MV-4-11 (cell line): ENCODE measurements at regions not wholly inside any gene's neighbourhood (a gene's known extent, or its start where the extent isn't known, plus 50 kb on each side); places are given as distances from the start of the nearest gene placed in this dataset.

Source experiments
- DNase-seq: peaks from one replicate; lab custom pipeline; 2025; lab: John Stamatoyannopoulos, UW

DNA sequence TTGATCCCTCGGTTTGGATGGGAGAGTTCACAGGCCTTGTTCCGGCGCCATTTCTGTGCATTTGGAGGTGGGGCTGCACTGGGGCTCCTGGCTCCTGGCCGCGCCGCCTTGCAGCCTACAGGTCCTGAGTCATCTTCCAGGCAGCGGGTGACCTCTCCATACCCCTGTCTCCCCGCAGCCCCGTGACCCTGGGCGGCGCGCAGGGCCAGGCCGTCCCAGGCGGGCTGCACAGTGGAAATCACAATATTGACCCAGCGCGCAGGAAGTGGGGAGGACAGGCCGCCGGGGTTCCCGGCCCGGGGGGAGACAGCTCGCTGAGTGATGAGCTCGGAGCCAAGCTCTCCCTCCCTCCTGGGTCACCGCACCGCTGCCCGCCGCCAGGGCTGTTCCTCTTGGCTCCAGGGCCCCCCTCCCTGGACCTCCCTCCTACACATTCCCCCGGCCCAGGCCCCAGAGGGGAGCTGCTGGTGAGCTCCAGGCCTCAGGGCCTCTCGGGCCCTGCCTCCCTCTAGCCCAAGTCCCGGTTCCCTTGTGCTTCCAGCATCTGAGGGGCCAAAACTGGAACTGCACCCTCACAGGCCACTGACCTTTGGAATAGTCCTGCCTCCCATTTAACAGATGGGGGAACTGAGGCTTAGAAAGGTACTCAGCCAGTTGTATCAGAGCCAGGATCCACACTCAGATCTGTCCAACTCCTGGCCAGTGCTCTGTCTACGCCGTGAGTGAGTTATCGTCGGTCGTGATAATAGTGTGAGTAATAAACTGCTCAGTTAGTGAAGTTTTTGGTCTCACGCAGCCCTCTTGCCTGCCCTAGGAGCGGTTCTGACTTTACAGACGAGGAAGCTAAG is 142.9 kb upstream of the WNT4 start:
- no peak for DNase-seq

DNA sequence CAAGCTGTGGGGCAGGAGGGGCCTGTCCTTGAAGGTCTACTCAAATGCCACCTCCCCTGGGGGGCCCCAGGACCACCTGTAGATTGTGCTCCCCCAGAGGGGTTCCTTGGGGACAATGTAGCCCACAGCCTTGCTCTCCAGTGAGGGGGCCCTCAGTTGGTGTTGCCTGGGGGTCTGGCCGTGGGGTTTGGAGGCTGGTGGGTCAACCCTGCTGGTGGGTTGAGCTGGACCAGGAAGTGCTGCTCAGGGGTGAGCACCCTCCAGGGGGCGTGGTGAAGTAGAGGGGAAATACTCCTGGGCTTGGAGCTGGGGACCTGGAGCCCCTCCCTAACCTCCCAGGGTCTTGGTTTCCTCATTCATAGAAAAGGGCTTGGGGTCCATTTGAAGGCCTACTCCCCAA is 143.6 kb upstream of the WNT4 start:
- no peak for DNase-seq

DNA sequence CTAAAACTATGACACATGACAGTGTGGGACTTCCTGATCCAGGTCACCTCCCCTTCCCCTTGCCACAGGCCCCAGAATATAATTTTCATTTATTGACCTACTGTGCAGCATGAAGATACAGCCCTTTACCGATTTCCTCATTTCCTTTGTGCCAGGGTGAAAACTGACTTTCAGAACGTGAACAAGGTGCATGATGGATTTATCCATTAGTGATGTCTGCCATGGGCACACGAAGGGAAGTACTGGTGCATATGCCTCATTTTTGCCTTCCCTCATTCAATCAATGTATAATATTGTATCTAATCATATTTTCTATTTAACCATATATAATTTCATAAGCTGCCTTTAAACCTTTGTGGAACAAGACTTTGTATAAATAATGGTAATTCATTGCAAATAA is 144.4 kb upstream of the WNT4 start:
- no peak for DNase-seq

DNA sequence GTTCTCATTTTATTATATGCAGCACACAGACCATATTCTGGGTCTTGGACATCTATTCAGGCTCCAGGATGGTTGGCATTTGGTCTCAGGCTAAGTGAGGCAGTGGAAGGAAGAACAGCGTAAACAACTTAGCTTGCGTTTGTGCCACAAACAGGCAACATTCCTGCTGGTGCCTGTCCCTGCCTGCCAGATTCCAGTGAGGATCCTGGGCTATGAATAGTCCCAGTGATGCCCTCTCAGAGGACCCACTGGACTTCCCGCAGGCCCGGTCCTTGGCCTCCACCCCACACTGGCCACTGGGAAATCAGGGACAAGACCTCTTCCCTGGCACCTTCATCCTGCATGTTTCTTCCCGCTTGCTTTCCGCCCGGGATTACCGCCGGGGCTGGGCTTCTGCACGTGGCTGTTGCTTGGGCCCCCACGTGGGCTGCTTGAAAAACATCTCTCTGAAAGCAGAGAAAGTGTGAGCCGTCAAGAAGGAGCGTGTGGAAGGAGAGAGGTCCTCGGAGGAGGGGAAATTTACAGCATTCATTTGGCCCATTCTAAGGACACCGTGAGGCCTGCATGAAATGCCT is 145.1 kb upstream of the WNT4 start:
- no peak for DNase-seq

DNA sequence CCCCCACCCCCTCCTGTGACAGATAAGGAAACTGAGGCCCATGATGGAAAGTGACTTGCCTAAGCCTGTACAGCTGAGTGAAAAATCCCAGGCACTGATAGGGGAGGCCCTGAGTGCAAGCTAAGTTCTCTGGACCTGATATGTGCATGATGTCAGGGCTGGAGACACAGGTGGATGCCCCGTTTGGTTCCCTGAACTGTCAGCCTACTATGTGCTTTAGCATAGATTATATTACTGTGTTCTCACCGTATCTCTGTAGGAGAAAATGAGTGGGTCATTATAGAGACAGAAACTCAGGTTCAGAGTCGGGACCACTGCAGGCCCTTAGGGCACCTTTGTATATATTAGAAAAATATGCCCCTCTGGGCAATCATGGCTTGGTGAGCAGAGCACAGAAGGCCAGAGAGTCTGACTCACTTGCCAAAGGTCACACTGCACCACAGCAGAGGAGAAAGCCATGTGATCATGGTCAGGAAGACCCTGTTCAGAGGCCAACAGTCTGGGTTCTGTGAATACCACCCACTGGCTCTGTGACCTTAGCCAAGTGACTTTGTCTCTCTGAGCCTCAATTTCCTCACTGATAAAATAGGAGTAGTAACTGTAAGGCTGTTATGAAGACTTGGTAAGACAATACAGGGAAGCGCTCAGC is 145.8 kb upstream of the WNT4 start:
- DNase-seq: no peak

DNA sequence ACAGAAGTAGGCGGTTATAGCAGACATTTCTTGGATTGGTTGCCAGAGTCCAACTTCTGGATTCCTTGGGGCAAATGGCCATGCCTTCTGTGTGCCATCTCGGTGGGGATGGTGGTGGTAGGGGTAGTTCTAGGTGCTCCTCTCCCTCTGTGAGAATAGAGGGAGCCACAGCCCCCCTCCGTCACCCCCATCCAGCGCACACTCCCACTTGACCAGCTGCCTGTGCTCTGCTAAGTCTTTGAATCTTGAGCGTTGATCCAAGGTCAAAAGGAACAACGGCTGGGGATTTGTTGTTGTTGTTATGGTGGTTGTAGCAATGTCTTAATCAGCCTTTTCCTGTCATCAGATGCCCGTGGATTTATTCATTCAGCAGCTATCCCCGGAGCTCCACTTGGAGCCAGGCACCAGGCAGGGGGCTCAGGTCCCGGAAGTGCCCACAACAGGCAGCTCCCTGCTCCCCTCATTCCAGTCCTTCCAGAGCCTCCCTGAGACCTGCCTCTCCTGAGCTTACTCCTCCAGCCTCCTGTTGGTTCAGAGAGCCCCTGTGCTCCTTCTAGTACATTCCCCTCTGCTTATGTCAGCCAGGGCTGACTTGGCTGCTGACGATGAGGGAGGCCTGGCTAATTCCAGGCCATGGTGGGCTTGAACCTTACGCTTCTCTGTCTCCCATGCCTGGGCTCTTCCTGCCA is 146.6 kb upstream of the WNT4 start:
- no peak for DNase-seq

DNA sequence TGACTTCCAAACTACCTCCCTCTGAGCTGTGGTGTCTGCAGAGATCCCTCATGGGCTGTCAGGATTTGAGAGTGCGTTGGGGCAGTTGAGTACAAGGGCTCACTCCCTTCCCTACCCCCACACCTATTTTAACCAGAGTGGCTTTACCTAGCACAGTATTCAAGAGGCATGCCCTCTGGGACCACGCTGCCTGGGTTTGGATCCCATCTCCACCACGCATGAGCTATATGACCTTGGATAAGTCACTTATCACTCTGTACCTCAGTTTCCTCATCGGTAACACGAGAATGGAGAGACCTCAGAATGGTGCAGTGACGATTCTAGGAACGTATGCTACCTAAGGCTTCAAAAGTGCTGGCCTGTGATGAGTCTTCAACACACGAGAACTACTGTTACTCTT is 147.3 kb upstream of the WNT4 start:
- no peak for DNase-seq

DNA sequence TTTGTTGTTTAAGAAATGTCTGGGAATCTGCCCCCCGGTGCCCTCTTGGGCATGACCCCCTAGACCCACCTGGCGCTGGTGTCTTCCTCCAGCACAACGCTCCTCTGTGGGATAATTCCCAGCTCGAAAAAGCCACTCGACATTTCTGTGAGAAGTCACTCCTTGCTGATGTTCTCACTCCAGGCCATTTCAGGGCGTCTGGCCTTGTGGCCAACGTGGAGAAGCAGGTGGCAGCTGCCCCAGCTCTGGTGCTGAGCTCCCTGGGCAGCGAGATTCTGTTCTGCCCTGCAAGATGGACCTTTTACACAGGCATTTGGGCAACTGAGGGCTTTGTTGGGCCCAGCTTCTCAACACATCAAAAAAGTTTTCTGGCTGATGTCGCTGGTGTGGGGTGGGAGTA is 147.7 kb upstream of the WNT4 start:
- DNase-seq: no peak

DNA sequence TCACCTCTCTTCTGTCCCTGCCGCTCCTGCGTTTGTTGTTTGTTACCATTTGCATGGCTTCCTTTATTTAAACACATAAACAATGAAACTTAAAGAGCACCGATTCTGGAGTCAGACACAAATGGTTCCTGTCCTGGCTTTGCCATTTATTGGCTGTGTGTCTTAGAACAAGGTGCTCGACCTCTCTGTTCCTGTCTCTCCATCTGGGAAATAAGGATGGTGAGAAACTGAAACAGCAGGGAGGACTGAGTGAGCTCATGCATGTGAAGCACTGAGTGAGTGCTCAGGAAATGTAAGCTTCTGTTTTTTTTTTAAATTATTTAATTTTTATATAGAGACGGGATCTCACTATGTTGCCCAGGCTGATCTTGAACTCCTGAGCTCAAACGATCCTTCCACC is 148.2 kb upstream of the WNT4 start:
- no peak for DNase-seq

DNA sequence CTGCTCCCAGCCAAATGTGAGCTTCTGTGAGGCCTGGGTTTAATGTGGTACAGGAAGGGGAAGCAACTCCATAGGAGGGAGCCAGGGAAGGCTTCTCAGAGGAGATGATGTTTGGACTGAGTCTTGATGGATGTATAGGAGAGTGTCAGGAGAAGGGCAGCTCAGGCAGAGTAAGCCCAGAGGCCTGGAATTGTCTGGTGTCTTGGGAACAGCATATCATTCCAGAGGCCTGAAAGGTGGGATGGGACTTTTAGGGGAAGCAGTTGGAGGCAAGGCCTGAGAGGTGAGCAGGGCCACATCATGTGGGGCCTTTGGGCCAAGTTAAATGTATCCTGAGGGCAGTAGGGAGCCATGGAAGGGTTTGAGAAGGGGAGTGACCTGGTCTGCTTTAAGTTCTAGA is 148.6 kb upstream of the WNT4 start:
- no peak for DNase-seq

DNA sequence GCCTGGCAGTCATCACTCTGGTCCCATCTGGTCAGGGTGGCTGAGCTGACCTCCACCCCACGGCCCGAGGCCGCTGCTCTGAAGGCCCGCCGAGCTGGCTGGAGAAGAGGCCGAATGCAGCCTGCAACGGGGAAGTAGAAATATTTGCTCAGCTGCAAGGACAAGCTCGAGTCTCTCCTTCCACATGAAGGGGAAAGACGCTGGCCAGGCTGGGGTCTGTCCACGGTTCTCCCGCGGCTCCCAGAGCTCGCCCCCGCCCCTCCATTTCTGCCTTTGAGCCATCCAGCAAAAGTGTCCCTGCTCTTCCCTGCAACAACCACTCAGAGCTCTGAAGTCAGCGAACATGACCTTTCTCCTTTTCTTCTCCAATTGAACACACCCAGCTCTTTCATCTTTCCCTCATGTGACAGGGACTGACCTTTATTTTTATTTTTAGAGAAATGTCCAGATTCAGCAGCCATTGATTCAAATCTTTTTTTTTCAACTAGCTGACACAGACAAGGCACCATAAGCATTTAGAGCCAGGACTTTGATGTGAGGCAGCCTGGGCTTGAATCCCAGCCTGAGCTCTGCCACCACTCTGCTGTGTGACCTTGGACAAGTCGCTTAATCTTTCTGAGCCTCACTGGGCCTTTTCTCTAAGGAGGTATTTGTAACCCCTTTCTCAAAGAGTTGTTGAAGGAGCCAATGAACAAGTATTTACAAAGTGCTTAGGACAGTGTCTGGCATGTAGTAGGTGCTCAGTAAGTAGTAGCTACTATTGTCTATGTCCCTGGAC is 149.3 kb upstream of the WNT4 start:
- DNase-seq: no peak

DNA sequence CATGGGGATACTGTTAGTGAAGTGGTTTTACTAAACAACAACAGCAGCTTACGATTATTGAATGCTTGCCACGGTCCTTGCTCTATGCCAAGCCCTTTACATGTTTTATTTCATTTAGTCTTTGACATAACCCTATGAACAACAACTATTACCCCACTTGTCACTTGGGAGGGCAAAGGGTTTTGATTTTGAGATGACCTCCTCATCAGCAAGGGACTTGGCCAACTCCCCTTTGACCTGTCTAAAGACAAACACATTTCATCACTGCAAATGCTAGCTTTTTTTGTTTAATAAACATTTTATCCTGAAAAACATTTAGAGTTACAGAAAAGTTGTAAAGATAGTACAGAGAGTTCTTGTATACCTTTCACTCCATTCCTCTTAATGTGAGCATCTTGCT is 152.5 kb upstream of the WNT4 start:
- no peak for DNase-seq

DNA sequence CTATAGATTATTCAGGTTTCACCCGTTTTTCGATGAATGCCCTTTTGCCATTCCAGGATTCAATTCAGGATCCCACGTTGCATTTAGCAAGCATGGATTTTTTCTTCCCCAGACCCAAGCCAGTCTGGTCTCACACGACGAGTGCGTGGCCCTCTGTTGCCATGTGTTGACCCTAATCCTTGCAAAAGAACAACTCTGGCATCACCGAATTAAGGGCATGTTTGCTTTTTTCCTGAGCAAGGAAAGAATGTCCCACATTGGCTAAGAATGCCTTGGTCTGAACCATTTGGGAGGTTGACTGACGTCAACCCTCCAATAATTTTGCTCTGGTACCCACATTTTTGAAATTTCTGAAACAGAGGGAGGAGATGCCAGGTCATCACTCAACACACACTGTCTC is 153.0 kb upstream of the WNT4 start:
- no peak for DNase-seq

DNA sequence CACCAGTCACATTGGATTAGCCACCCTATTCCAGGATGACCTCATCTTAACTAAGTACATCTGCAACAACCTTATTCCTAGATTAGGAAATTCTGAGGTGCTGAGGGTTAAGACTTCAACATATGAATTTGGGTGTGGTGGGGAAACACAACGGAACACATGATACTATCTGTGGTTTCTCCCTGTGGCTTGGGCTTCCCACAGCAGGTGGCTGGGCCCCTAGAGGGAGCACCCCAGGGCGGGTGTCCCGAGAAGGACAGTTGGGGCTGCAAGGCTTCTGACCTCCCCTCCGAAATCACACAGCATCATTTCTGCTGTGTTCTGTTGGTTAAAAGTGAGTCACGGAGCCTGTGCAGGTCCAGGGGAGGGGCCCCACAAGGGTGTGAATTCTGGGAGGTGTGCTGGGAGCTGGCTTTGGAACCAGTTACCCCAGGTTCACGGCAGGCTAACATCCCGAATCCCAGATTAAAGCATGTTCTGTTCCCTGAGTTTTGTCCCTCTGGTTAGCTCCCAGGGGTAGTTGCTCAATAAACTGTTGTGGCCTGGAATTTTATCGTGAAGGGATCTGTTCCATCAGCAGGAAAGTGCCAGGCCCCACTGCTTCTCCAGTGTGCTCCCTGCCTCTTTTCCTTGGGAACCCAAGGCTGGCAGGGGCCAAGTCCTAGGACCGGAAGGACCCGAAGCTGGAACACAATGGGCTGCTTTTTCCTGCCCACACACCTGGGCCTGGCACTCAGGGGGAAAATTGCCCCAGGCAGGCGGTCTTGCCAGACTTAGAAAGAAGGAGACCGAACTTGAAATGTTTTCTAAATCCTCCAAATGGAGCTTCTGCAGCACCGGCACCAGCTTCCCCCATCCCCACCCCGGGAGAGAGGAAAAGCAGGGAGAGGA is 154.0 kb upstream of the WNT4 start:
- DNase-seq: no peak

DNA sequence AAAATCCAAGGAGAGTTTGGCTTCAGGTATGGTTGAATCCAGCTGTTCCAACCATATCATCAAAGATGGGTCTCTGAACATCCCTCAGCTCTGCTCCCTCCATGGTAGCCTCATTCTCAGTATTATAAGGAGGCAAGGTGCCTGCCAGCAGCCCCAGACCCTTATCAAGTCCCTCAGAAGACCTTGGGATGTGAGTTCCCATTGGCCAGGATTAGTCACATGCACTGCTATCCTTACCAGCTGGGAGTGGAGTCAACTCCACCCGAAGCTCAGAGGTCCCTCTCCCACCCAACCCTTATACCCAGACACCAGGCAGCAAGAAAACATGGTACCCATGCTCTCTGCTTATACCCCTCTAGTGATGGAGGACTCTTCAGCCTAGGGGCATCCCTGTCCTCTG is 153.7 kb upstream of the ZBTB40 start:
- no peak for DNase-seq

DNA sequence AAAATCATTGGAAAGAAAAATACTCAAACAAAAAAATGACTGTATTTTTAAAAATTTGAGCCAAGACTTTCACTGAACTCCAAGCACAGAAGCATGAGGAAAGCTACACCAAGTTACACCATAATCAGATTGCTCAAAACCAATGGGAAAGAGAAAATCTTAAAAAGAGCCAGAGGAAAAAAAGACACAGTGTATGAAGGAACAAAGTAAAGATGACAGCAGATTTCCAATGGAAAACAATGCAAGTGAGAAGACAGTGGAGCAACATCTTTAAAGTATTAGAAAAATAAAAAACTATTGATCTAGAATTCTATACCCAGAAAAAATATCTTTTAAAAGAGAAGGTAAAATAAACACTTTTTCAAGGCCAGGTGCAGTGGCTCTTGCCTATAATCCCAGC is 147.8 kb upstream of the ZBTB40 start:
- DNase-seq: no peak

DNA sequence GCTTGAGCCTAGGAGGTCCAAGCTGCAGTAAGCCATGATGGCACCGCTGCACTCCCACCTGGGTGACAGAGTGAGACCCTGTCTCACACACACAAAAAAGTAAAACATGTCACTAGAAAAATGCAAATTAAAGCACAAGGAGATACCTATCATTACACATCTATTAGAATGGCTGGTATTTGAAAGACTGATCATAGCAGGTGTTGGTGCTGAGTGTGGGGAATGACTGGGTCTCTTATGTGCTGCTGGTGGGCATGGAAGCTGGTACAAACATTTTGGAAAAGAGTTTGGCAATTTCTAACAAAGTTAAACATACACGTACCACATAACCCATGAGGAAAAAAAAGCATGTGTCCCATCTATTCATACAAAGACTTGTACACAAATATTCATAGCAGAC is 142.1 kb upstream of the ZBTB40 start:
- no peak for DNase-seq

DNA sequence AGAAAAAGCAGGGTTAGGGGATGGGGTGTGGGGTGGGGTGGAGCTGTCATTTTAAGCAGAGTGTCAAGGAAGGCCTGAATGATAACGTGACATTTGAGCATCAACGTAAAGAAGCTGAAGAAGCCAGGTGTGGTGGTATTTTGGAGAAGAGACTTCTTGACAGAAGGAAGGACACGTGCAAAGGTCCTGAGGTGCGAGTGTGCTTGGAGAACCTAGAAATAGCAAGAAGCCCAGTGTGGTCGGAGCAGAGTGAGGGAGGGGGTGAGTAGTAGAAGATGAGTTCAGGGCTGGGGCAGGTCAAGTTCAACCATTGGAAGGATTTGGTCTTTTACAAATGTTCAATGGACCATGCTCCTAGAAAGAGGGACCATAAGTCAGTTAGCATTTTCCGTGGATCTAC is 140.2 kb upstream of the ZBTB40 start:
- no peak for DNase-seq

DNA sequence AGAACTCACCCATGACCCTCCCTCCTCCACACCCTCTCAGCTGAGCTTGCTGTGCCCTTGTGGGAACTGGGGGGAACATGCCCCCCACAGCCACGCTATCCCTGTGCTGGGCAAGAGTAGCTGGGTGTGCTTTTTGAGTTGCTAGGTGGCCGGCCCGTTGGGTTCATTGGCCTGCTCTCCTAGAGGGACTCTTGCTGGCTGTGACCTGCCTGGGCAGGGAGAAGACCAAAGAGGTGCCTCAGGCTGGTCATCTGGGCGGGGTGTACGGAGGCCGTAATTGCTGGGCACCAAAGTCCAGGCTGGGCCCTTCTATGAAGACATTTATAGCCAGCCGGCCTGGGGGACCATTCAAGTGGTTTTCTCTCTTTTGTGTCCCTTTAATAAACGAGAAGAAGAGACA is 138.3 kb upstream of the ZBTB40 start:
- no peak for DNase-seq

DNA sequence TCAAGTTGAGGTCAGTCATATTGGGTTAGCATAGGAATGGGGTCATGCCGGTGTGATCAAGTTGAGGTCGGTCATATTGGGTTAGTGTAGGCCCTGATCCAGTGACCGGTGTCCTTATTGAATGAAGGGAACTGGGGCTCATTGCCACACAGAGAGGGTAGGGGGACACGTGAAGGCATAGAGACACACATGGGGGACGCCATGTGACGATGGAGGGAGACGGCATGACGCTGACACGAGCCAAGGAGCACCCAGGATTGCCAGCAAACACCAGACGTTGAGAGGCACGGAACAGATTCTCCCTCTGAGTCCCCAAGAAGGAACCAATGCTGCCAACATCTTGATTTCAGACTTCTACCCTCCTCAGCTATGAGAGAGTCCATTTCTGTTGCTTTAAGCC is 136.9 kb upstream of the ZBTB40 start:
- DNase-seq: no peak
